ENCODE measurements at regions not wholly inside any gene's neighbourhood (a gene's known extent, or its start where the extent isn't known, plus 50 kb on each side); places are given as distances from the start of the nearest gene placed in this dataset.

GRCh38 chr17:36863676-36864612 lies 73.3 kb upstream of the LHX1 start:
- no peak for DNase-seq (ENCODE audit: low read depth in 2 of 2, low spot score in 1 of 2)

DNA sequence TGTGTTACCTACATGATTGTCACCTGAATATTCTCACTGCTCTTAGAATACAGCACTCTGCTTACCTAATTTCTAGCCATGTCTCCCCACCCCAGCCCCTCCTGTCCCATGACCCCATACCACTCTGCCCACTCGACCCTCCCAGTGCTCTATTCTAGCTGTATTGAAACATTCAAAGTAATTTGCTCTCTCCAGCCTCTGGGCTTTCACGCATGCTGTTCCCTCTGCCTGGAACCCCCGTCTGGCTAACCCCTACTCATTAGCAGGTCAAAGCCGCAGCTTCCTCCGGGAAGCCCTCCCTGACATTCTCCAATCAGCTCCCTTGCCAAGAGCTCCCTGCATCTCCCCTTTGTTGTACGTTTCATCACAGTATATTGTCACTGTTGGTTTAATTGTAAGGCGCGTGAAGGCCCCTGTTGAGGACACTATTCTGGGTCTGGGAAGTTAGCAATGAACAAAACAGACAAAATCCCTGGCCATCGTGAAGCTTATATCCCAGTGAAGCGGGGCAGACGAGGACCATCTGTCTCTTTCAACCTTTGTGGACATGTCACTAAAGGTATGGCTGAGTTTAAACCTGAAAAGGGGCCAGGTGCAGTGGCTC lies 72.3 kb upstream of the LHX1 start:
- DNase-seq (ENCODE audit: low read depth in 2 of 2, low spot score in 1 of 2), result no peak

- DNase-seq (ENCODE audit: low read depth in 2 of 2, low spot score in 1 of 2), result no peak
Observed at GRCh38 chr17:36867716-36868341, 69.4 kb upstream of the LHX1 start.

- DNase-seq (ENCODE audit: low read depth in 2 of 2, low spot score in 1 of 2), result no peak
Observed at GRCh38 chr17:36868777-36869176, 68.5 kb upstream of the LHX1 start.

DNA sequence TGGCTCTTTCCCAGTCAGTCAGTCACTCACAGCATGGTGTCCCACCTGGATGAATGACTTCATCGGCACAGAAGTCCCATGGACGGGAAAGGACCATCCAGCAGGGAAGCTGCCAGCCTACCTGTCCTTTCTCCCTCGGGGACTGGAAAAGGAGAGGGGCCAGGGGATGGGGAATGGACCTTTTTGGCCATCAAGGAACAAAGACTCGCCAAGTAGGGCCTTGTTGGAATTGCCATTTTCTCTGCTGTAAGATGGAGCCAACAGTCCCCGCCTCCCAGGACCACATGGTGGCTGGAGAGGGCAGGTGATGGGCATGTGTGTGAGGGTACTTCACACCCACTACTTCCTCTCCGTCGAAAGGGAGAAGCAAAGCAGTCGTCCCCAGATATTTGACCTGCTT lies 67.8 kb upstream of the LHX1 start:
- DNase-seq (ENCODE audit: low read depth in 2 of 2, low spot score in 1 of 2), result no peak

GRCh38 chr17:36869856-36870719 lies 67.2 kb upstream of the LHX1 start:
- no peak for DNase-seq (ENCODE audit: low read depth in 2 of 2, low spot score in 1 of 2)

DNA sequence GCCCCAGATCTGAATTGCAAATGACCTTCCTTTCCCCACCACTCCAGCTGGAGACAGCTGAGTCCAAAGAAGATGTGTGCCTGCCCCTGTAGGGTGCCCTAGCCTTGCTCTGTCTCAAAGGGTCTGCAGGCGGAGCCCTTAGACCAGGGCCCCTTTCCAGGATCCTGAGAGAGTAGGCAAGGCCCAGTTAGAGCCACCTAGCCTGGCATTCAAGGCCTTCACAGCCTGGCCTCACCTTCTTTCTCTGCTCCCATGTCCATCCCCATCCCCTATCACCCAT lies 66.6 kb upstream of the LHX1 start:
- DNase-seq (ENCODE audit: low read depth in 2 of 2, low spot score in 1 of 2), result no peak

- DNase-seq (ENCODE audit: low read depth in 2 of 2, low spot score in 1 of 2), result no peak
Observed at GRCh38 chr17:36875698-36876293, 61.5 kb upstream of the LHX1 start.

- DNase-seq (ENCODE audit: low read depth in 2 of 2, low spot score in 1 of 2), result no peak
Observed at GRCh38 chr17:36876966-36877365, 60.3 kb upstream of the LHX1 start.

GRCh38 chr17:36877771-36878170 lies 59.5 kb upstream of the LHX1 start:
- DNase-seq (ENCODE audit: low read depth in 2 of 2, low spot score in 1 of 2), result no peak

GRCh38 chr17:36878216-36878615 lies 59.1 kb upstream of the LHX1 start:
- no peak for DNase-seq (ENCODE audit: low read depth in 2 of 2, low spot score in 1 of 2)

DNA sequence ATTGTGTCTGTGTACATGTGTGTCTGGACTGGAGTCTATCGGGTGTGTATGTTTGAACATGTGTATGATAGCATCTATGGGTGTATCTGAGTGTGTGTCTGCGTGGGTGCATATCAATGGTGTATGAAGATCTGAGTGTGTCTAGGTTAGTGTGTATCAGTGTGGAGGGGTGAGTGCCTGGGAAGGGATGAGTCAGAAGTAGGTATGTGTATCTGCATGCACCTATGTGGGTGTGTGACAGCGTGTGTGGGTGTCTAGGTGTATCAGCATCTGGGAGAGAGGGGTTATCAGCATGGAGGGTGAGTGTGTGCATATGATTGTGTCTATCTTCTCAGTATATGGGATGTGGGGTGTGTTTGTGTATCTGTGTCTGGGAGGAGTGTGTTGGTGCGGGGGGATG lies 58.2 kb upstream of the LHX1 start:
- no peak for DNase-seq (ENCODE audit: low read depth in 2 of 2, low spot score in 1 of 2)

- DNase-seq (ENCODE audit: low read depth in 2 of 2, low spot score in 1 of 2), result no peak
Observed at GRCh38 chr17:36879624-36880131, 57.6 kb upstream of the LHX1 start.

DNA sequence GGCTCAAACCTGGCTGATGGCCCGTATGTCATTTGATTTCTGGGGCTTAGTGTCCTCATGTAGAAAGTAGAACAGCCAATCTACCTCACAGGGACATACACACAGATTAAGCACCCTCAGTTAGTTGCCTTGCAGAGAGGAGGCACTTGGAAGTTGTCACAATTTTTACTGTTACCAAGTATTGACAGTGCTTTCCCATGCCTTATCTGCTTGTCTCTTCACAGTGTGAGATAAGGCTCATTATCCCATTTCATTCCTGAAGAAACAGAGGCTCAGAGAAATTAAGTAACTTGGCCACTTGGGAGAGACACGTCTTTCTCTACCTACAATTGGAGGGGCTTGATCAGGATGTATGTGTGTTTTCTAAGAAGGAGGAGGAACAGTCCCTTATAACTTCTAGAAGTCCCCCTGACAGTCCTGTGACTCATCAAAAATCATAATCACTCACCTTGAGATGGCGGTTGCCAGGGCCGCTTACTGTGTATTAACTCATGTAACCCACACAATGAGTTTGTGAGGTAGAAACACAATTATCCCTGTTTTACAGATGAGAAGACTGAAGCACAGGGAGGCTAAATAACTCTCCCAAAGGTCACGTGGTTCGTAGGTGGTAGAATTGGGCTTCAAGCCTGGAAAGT lies 56.9 kb upstream of the LHX1 start:
- no peak for DNase-seq (ENCODE audit: low read depth in 2 of 2, low spot score in 1 of 2)

DNA sequence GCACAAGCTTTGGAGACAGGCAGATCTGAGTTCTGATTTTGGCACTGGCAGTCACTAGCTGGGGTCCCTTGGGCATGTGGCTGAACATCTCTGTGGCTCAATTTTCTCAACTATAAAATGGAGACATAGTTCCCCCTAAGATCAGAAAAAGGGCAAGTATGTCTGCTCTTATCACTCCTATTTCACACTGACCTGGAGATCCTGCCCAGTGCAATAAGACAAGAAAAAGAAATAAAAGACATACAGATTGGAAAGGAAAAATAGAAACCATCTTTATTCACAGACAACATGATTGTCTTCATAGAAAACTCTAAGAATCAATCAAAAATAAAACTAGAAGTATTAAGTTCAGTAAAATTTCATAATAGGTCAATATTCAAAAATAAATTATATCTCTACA lies 56.0 kb upstream of the LHX1 start:
- no peak for DNase-seq (ENCODE audit: low read depth in 2 of 2, low spot score in 1 of 2)

DNA sequence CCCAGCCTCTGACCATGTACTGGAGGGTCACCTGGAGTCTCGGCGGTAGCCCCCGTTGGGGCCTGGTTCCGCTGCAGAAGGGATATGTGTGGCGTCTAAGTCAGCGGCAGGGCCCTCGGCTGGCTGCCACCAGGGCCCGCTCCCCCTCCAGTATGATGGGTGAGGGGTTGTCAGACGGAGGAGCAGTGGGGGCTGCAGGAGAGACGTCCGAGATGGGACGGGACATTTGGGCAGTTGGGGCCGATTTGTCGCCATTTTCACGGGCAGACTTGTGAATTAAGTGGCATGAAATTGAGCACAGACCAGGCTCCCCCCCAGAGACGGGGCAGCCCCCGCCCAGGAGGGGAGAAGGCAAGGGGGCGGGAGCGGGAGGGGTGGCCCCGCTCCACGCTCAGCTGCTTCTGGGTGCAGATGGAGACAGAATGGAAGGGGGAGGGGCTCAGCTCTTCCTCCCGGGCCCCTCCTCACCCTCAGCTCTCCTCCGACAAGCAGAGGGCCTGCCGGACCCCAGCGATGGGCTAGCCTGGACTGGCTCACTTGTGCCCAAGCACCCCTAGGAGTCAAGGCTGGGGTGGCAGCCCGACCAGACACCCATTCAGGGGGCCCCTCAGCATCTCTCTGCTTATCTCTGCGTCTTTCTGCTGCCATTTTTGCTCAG lies 52.7 kb upstream of the LHX1 start:
- DNase-seq (ENCODE audit: low read depth in 2 of 2, low spot score in 1 of 2), result no peak

GRCh38 chr17:36885153-36885735 lies 52.0 kb upstream of the LHX1 start:
- no peak for DNase-seq (ENCODE audit: low read depth in 2 of 2, low spot score in 1 of 2)

DNA sequence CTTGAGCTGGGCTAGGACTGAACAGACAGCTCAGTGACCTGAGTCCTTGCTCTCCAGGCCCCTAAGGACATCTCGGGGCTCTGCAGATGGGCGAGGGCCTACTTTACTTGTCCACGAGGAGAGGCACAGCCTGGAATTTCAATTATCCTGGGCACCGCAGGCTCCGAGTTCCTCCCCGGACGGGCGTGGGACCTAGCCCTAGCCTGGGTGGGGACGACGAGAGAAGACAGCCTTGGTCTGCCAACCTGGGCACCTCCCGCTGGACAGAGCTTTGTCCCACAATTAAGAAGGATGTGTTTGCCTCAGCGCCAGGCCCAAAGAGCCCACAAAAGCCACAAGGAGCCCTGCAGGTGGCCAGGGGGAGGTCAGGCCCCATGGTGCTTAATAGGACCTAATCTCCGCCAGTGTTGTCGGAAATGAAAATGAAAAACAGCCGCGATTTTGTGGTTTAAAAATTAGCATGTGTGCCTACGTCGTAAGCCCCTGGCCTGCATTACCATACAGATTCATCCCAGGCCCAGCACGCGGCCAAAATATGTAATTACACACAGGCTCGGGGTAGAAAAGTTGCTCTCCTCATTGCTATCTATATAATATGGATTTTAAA lies 51.4 kb upstream of the LHX1 start:
- DNase-seq (ENCODE audit: low read depth in 2 of 2, low spot score in 1 of 2), result no peak

All from stimulated activated CD8-positive, alpha-beta memory T cell treated with anti-CD3 and anti-CD28 coated beads, Interleukin-4, amount 100 ng/mL, for 4 hours (primary cell).